SHP77 (cell line): ENCODE measurements at regions not wholly inside any gene's neighbourhood (a gene's known extent, or its start where the extent isn't known, plus 50 kb on each side); places are given as distances from the start of the nearest gene placed in this dataset.
A peak's percentile ranks its signal among the peaks of the same experiment; 100 is the strongest.

Experiments used
- DNase-seq, 2 experiments: peaks; one replicate each; lab custom pipeline; 2025; lab: John Stamatoyannopoulos, UW

DNA sequence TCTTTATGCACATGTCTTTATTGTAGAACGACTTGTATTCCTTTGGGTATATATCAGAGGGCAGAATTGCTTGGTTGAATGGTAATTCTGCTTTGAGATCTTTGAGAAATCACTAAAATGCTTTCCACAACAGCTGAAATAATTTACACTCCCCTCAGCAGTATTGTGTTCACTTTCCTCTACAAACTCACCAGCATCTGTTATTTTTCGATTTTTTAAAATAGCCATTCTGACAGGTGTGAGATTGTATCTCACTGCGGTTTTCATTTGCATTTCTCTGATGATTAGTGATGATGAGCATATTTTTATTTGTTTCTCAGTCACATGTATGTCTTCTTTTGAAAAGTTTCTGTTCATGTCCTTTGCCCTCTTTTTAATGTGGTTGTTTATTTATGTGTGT, 459.8 kb downstream of the PABPC4L start:
- DNase-seq: no peak

DNA sequence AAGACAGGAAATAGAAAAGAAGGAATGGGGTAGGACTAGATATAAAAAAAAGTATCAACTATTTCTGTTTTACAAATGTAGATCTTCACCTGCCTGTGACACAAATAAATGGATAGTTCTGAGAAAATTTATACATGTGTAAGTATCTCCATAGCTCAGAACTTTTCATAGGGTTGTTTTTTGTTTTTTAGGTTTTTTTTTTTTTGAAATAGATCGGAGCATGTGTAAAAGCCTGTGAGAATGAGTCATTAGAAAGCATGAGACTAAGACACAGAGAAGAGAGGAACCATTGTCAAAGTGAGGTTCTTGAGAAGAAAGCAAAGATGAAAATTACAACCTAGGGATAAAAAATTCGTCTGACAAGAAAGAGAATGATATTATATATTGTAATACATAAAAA, 481.6 kb downstream of the PABPC4L start:
- no peak for DNase-seq

DNA sequence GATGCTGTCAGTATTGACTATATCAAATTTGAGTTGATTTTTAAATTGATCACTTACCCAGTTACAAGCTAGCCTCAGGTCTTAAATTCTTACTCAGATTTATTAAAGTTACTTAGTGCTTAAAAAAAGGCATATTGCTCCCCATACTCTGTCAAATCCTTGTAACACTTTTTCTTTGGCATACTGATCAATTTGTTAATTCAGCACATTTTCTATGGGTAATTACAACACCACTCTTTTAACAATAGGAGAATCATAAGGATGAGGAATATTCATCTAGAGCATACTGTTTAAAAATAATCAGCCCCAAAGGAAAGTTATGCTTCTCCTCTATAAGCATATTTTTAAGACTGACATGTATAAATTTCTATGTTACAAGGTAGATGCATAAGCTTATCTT, 482.5 kb downstream of the PABPC4L start:
- no peak for DNase-seq

DNA sequence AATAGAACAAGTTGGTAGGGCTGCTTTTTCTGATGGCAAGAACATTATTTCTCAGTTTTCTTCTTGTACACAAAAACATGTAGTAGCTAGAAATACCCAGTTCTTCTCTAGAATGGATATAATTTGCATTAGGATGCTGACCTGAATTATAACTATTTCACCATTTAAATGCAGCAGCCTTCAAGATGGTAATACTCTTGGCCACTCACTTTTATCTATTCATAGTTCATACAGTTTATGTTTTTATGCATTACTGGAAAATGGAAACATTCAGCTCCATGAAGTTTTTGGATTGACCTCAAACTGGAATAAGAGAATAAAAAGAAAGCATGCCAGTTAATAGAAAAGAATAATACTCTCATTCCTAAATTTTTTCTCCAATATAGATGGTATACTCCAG, 487.4 kb downstream of the PABPC4L start:
- no peak for DNase-seq

DNA sequence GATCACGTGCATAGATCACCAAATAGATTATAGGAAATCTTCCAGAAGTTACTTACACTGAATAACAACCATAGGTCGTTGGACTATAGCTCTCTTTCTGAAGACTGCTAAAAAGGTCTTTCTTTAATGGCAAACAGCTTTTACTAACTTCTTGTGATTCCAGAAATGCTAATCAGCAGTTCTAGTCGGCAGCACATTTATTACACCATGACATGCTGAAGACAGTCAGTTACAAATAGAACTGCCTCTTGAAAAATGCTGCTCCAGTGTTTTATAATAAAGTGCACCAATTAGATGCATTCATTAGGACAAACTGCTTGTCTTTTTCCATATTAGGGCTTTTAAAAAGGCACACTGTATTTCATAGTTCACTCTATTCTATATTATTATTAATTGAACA, 488.2 kb downstream of the PABPC4L start:
- DNase-seq: no peak

DNA sequence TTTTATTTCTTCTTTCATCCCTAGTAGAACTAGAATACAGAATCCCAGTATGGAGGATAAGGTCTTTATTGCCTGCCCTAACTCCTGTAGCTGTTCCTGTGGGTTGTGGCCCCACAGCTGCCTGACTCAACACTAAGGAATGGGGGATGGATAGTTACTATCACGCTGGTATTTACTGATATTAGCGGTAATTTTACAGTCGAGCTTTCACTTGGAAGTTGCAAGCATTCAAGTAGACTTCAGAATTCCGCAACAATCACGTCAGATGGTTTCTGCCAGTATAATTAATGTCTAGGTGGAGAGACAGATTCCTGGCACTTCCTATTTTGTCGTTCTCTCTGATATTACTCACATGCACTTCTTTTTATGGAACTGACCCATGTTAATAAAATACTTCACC, 489.8 kb downstream of the PABPC4L start:
- no peak for DNase-seq

DNA sequence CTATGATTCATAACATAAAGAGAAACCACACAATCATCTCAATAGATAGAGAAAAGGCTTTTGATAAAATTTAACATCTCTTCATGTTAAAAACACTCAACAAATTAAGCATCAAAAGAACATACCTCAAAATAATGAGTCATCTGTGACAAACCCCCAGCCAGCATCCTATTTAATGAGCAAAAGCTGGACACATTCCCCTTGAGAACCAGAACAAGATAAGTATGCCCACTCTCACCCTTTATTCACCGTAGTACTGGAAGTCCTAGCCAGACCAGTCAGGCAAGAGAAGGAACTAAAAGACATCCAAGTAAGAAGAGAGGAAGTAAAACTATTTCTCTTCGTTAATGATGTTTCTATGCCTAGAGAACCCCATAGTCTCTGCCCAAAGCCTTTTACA, 507.2 kb downstream of the PABPC4L start:
- DNase-seq: no peak

DNA sequence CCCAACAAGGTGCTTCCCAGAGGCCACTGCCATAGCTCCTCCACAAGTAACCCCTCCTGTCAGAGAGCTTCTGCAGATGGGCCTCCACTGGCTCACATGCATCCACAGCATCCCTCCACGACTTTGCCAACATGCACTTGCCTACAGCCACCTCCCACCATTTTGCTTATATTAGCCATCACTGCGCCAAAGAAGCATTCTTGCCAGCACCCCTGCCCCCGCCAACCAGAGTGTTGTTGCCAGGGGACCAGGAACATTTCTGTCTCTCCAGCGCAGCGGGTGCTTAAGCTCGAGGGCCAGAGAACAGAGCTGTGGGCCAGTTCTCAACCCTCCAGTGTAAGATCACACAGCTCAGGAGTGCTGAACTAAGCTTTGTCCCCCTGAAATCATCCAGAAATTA, 517.6 kb downstream of the PABPC4L start:
- DNase-seq: no peak

DNA sequence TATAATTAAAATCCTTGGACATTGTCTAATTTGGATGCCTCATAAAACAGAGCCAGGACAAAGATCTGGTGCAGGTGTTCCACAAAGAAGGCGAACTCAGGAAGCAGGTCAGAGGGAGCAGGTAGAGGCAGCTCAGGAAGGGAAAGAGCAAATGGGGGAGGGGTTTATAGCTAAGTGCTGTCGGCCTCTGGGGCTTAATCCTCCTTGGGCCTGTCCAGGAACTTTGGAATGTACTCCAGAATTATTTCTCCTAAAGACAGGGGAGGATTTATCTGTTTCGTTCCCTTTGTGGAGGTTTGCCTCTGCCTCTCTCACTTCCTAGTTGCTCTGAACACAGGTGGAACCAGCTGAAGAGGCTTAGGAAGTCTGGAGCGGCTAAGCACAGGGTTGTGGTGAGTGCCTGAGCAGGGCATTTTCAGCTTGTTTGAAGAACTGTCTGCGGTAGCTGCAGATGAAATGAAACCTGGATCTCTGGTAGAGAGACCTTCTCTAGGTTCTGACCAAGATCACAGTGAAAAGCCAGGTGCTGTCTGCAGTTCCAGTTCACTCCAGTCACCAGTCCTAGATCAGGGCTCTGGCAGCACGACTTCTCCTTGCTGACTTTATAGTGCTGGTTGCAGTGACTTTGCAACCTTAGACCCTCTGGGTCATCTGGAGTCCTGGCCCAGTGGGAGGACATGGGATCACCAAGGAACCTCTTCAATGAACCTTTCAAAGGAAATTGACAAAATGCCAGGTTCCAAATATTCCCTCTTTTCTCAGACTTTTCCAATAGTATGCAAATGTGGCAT, 519.2 kb downstream of the PCDH10 start:
- DNase-seq: peak in 1 of 2 experiments; percentile 14

DNA sequence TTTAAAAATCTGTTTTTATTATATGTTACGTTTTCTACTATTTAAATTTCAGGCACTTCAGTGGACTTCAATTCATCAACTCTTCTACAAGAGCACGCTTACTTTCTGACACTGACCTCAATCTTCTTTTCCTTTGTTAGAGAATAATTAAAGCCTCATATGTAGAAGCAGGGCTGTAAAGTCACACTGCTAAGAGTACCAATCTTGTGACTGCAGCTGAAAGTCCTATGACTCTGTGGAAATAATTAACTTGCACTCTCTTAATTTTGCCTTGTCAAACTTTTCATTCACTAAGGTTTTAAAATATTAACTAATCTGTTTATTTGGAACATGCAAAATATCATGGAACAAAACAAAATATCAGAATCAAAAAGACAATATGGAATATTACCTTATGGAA, 498.1 kb downstream of the PCDH10 start:
- no peak for DNase-seq

DNA sequence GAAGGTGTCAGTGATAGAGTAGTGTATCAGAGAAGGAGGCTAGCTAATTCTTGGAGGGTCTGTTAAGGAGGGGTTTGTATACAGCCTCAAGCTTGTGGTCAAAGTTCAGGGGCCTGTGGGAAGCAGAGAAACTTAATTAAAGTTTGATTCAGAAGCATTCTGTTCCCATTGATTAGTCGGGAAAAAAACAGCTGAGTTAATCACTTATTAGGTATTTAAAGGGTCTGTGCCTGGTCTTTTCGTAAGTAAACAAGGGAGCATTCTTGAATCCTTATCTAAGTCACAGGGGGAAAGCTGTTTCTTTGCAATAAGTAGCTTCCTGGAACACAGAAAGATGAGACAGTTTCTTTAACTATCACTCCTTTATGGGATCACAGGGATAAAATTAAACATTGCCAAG, 492.1 kb downstream of the PCDH10 start:
- no peak for DNase-seq

DNA sequence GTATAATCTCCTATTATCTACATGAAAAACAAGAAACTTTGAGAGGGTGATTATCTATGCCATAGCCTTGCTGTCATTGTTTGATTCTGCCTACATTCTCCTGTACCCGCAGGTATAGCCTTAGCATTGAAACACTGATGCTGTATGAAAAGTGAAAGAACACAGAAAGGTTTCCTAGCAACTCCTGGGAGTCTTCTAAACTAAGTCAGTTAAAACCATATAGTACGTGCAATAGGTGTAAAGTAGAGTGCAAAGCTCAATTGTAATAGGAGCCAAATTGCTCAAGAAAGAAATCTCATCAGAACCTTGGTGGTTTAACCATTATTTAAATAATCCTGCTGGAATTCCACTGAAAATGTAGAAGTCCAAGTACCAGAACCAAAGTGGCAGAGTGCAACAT, 489.7 kb downstream of the PCDH10 start:
- no peak for DNase-seq

DNA sequence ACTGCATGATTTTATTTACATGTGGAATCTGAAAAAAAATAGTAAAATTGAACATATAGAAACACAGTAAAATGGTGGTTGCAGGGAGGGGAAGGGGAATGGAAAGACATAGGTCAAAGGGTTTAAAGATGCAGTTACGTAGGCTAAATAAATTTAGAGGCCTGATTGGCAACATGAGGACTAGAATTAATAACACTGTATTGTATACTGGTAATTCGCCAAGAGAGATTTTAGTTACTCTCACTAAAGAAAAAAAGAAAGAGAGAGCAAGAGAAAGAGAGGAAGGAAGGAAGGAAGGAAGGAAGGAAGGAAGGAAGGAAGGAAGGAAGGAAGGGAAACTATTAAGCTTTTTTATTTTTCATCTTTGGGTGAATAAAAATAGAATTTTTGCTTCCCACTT, 488.1 kb downstream of the PCDH10 start:
- DNase-seq: no peak

DNA sequence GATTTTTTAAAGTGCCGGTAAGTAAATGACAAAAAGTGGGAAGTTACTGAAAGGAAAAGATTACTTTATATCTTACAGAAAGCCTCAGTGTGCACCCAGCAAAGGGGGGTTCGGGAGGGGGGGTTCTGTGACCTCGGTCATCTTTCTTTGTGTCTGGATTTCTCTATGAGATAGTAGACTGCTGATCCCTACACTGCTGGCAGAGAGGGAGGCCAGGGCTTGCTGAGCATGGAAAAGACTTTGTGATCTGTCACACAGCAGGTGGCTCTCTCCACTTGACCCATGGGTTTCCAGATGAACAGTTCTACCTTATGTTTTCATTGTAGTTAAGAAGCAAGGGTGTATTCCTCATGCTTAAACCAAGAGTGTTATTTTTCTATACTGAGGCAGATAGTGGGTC, 475.6 kb downstream of the PCDH10 start:
- peak; percentile 4 to 16 for DNase-seq

DNA sequence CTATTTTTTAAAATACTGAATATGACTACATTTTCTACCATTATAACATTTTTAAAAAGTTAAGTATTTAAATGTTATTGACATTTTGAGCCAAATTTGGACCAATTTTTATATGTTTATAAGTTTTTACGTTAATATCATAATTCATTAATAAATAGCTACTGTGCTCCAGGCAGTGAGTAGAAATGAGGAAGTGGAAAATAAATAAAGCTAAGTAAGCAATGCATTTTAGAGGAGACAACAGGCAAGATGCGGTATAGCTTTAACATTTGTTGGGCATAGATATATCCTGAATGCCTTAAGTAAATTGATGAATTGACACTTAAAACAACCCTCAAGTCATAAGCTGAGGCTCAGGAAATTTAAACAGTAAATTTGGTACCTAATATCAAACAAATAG, 474.8 kb downstream of the PCDH10 start:
- DNase-seq: no peak

DNA sequence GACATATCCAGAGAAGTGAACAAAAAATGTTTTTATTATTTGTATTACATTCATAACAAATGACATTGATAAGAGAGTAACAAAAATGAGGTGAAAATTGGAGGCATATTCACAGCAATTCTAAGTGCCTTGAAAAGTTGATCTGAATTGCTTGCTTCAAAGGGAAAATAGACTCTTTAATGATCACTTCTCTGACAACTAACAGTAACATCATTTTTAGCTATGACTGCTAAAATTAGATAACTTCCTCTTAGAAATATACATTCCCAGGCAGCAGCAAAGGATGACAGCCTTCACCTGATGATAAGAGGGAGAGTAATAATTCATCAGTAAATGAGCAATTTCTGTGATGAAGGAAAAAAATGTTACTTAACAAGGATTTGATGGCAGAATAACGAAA, 472.5 kb downstream of the PCDH10 start:
- DNase-seq: no peak

DNA sequence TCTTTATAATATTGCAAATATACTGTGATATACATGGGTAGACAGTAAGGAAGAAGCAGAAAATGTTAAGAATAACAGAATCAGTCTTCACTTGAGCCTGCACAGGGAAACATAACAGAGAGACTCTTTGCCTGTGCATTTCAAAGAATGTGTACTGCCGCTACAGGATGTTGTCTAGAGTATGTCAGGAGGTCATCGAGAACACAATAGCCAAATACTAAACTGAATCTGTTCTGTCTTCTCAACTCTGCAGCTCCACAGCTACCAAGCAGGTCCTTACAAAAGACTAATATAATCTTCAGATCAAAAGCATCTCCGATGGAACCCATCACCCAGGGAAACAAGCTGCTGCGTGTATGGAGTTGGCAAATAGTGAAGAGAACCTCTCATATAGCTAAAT, 471.5 kb downstream of the PCDH10 start:
- no peak for DNase-seq

DNA sequence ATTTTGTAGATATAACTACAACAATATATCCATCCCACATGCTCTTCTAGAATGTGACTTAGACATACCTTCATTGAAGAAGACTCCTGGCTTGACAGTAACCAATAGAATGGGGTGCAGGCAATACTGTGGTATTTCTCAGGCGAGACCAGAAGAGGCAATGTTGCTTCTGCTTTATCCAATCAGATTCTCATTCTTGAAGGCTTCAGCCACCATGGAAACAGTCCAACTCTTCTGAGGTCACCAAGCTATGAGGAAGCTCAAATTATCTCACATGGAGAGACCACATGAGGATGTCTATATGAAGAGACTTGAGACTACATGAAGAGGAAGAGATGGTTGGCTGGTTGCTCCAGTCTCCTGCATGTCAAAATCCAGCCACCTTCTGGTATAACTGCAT, 469.9 kb downstream of the PCDH10 start:
- DNase-seq: no peak

DNA sequence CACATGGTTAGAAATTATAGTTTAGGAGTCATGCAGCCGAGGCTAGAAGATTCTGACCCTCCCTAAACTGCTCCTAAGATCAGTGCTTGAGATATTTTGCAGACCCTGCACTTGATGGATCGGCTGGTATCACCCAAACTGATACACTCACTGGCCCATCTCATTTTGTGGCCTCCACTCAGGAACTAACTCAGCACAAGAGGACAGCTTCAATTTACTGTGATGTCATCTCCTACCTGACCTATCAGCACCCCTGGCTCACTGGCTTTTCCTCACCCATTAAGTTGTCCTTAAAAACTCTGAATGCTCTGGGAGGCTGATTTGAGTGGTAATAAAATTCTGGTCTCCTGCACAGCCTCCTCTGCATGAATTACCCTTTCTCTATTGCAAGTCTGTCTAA, 450.9 kb downstream of the PCDH10 start:
- DNase-seq: no peak

DNA sequence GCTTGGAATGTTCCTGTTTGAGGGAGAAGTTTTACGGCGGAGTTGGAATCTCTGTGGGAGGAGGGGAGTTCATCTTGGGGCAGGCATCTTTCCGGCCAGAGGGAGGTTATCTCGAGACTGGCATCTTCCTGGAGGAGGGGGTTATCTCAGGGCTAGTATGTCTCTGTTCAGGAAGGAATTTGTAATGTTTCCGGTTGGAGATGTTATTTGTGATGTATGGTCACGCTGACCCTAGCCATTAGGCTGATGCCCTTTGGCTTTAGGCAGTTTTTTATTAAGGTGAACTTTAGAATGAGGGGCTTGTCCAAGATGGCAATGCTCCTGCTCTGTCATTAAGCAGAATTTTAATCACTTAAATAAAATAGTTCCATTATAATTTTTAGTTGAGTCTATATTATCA, 449.7 kb downstream of the PCDH10 start:
- no peak for DNase-seq

DNA sequence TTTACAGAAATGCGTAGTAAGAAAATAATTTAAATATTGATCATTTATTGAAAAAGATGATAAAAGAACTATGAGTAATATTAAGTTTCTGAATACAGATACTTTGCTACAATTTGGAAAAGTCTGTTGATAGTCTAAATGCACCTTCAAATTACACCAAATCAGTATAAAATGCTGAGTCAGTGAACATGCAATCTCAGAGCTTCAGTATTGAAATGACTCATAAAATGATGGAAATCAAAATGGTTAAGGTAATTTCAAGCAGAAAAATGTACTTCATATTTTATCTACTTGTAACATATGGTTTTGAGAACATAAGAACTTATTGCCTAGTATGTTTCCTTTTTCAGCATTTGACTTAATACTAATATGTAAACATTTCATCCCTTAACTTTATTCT, 448.2 kb downstream of the PCDH10 start:
- no peak for DNase-seq

DNA sequence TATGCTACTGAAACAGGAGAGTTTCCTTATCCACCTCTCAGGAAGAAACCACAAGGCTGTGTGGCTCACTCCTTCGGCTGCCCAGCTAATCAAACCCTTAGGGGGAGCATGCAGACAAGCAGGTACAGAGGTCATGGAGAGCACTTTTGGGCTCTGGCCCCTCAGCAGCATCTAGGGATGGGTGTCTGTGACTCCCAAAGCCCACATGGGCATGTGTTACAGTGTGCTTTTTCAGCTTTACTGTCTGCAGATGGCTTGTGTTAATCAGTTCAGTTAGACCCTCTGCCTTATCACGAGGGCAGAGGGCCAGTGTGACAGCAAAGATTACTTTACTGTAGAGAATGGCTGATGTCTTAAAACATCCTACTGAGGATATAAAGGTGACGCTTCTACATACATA, 447.4 kb downstream of the PCDH10 start:
- no peak for DNase-seq

DNA sequence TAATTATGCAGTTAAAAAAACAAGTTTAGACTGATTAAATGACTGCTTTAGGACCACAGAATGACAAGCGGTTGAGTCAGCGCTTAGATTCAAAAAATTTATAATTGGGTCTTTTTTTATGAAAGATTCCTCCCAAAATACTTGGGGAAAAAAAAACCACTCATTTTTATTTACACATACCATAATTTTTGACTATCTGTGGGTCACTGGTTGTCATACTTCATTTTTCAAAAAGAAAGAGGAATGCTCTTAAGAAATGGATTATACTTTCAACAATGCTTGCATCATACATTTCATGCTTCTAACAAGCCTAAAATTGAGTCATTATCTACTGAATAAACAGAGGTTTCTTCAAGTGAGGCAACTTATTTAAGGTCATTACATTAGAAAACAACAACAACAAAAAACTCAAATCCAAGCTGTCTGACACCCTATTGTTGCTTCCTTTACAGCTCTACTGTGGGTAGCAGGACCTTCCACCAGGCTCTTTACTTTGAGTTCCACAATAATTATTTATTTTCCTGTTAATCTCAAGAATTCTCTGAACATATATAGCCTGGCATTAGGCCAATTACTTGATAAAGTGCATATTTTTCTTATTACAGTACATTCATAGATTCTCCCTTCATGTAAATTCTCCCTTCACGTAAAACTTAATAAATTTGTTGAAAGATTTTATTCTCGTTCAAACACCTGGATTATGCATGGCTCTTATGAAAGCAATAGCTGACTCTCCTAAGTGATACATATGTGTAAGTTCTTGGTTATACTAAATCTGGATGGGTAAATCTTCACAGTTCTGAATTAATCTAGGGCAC, 445.5 kb downstream of the PCDH10 start:
- no peak for DNase-seq

DNA sequence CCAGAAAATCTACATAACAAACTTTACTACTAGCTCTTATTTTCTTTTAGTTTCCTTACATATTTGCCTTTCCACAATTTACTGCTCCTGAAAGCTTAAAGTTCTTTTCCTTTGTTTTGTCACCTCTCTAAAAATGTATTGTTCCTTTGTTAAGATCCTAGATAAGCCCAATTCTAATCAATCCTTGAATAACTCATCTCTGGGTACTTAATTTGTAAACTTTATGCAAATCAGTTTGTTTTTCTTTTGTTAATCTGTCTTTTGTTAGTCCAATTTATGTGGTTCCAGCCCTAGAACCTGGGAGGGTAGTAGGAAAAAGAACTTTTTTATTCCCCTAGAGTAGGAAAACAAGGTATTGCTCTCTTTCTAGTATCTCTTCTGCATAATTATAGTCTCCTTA, 444.7 kb downstream of the PCDH10 start:
- no peak for DNase-seq
